ENCODE measurements at regions not wholly inside any gene's neighbourhood (a gene's known extent, or its start where the extent isn't known, plus 50 kb on each side); places are given as distances from the start of the nearest gene placed in this dataset.

DNA sequence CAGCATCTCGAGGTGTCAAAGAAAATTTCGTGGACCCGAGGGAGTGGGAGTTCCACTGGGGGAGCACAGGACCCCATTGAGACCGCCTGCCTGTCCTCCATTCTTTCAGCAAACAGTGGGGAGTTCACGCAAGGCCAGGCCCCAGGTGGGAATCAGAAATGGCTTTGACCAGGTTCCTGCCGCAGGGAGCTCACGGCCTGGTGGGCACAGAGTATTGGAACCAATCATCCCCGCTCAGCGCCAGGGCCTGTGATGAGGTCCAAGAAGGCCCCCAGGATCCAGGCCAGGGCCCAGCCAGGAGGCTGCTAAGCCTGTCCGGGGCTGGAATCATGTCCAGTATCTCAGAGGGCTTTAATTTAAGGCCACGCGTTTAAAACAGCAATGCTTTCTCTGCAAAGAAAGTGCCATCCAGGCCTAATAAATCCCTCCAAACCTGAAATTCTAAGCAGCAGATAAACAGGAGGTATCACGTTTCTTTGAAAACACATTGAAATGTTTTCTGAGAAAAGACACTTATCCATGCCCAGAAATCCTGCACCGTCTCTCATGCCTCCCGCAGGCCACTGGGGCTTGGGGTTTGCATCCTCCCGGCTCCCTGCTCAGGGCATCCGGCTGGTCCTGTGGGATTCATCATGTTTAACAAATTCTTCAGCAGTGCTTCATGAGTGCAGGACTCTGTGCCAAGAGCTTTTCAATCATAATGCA is 125.7 kb downstream of the OAT start:
- Histone ChIP-seq H3K27ac (no peak overlapping the region), H3K4me3 (no peak overlapping the region), H3K36me3 (no peaks in the 10 kb centered on the region), H3K27me3 (no peaks in the 10 kb centered on the region), H3K4me1 (peaks cover 0 to 3% of the 10 kb centered on the region in 2 donors), H3K9me3 (no peaks in the 10 kb centered on the region)
- DNase-seq = no peak
- in situ Hi-C loops (cut with MboI; ENCODE audit: low sequenced_read_pairs in 4 of 4) = no loop called here
- intact Hi-C loops (cut with DNase I; ENCODE audit: low total_unique reads) = no loop called here
- ATAC-seq = no peak
- no peak for TF ChIP-seq POLR2A (IDR thresholded peaks at IDR 0.05)
- TF ChIP-seq, protein P1, sequence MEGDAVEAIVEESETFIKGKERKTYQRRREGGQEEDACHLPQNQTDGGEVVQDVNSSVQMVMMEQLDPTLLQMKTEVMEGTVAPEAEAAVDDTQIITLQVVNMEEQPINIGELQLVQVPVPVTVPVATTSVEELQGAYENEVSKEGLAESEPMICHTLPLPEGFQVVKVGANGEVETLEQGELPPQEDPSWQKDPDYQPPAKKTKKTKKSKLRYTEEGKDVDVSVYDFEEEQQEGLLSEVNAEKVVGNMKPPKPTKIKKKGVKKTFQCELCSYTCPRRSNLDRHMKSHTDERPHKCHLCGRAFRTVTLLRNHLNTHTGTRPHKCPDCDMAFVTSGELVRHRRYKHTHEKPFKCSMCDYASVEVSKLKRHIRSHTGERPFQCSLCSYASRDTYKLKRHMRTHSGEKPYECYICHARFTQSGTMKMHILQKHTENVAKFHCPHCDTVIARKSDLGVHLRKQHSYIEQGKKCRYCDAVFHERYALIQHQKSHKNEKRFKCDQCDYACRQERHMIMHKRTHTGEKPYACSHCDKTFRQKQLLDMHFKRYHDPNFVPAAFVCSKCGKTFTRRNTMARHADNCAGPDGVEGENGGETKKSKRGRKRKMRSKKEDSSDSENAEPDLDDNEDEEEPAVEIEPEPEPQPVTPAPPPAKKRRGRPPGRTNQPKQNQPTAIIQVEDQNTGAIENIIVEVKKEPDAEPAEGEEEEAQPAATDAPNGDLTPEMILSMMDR (IDR thresholded peaks at IDR 0.05 in 4 of 5, conservative IDR thresholded peaks at IDR 0.05 in 1 of 5) = no peak

DNA sequence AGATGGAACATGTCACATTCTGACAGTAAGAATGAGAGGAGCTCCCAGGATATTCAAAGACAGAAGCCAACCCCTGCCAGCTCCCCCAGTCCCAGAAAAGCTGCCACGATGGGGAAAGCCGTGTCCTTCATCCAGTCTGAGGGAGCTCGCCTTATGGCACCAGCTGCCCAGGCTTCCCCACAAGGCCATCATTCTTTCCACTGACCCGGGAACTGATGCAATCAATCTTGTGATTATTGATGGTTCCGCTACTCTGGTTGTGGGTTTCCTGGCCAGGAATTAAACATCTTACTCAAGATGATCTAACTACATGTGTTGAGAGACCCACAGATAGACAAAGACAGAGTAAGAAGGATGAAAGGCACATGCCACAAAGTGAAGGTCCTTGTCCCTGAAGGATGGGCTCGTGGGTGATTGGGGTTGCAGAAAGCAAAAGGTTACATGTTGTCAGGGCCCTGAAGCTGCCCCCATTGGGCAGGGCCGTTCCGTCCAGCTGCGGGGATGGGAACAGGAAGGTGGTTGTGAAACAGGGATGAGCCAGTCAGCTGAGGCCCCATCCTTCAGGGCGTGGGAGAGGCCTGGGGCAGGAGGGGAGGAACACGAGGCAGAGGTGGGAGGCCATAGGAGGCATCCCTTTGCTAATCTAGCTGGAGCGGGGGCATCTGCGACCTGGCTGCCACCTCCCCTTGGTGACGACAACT is 127.6 kb downstream of the OAT start:
- TF ChIP-seq, protein P1 (IDR thresholded peaks at IDR 0.05 in 4 of 5, conservative IDR thresholded peaks at IDR 0.05 in 1 of 5) = no peak
- no peak for TF ChIP-seq POLR2A (IDR thresholded peaks at IDR 0.05)
- H3K4me3 ChIP-seq = no peak overlapping the region
- no peak overlapping the region for H3K27ac ChIP-seq
- in situ Hi-C loops (cut with MboI; ENCODE audit: low sequenced_read_pairs in 4 of 4) = no loop called here
- intact Hi-C loops (cut with DNase I; ENCODE audit: low total_unique reads) = no loop called here
- H3K4me1 ChIP-seq = peaks cover 0 to 3% of the 10 kb centered on the region in 2 donors
- DNase-seq = peak in 1 of 2 donors; percentile 42
- H3K36me3 ChIP-seq = no peaks in the 10 kb centered on the region
- ATAC-seq = no peak
- no peaks in the 10 kb centered on the region for H3K9me3 ChIP-seq
- H3K27me3 ChIP-seq = no peaks in the 10 kb centered on the region

DNA sequence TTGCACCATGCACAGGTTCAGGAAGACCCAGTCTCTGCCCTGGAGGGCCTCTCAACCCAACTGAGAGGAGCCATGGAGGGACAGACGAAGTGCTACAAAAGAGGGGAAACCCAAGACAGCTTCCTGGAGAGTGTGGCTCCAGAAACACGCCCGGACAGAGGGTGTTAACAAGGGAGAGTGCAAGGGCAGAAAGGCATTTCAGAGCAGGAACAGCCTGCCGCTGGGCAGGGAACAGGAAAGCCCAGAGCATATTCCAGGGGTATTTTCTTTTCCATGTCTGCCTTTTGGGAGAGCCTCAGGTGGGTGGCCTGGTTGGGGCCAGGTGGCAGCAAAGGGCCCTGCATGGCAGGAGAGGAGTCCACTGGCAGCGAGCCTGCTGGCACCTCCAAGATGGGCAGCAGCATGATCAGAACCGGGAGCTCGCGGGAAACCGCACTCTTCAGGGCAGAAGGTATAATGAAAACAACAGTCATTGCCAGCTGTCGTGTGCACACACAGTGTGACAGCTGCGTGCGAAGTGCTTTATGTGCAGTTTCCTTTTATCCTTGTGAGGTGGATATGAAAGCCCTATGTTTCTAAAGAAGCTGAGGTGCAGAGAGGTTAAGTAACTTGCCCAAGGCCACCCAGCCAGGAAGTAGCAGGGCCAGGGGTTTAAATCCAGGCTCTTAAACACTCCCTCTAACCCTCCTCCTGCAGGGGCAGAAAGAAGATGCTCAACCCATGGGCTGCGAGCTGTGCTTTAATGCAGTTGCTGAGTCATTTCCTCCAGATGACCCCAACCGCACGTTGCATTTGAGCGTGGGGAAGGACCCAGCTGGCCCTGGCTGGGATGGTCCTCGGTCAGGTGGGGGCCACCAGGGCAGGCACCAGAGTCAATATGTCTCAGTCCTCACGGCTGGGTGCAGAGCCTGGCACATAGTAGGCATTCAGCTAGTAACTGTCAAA is 128.6 kb downstream of the OAT start:
- Histone ChIP-seq H3K4me1 (peaks cover 0 to 3% of the 10 kb centered on the region in 2 donors), H3K4me3 (no peak overlapping the region), H3K9me3 (no peaks in the 10 kb centered on the region), H3K27me3 (no peaks in the 10 kb centered on the region), H3K27ac (no peak overlapping the region), H3K36me3 (no peaks in the 10 kb centered on the region)
- in situ Hi-C loops (cut with MboI; ENCODE audit: low sequenced_read_pairs in 4 of 4) (no loop called here), intact Hi-C loops (cut with DNase I; ENCODE audit: low total_unique reads) (no loop called here)
- no peak for ATAC-seq
- DNase-seq = no peak
- TF ChIP-seq, protein P1 (IDR thresholded peaks at IDR 0.05 in 4 of 5, conservative IDR thresholded peaks at IDR 0.05 in 1 of 5) = no peak
- TF ChIP-seq POLR2A (IDR thresholded peaks at IDR 0.05) = no peak

DNA sequence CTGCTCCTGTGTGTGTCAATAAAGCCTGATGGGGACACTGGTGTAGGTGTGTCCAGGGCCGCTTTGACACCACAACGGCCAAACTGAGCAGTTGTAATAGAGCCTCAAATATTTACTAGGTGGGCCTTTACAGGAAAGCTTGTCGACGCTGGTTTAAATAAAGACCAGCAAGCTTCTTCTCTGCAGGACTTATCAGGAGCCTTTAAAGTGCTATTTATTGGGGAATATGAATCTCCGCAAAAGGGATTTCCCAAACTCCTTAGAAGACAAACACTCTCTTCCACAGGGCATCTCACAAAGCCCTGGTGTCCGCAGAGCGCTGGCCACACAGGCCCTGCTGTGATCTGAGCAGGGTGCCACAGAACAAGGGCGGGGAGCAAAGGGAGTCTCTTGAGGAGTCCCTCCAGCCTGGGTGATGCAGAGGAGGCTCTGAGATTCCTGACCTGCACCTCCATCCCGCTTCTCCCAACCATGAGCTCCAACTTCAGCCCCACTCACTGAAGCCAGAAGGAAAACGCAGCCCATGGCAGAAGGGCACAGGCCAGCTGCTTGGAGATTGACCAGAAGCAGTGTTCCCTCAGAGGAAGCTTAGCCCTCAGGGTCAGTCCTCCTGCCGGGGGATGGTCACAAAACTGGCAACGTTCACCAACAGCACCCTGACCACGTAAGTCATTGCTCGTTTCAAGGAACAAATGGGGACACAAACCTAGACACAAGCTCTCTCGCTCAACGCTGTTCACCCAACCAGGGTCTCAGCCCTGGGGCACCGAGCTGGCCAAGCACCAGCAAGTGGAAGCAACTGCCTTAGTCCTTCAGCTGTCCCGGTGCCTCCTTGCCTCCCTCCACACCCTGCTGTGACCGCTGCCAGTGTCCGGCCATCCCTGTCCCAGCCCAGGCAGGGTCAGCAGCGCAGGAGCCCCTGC is 129.5 kb downstream of the OAT start:
- in situ Hi-C loops (cut with MboI; ENCODE audit: low sequenced_read_pairs in 4 of 4) (no loop called here), intact Hi-C loops (cut with DNase I; ENCODE audit: low total_unique reads) (no loop called here)
- Histone ChIP-seq H3K4me3 (no peak overlapping the region), H3K27ac (no peak overlapping the region), H3K27me3 (no peaks in the 10 kb centered on the region), H3K36me3 (no peaks in the 10 kb centered on the region), H3K9me3 (no peaks in the 10 kb centered on the region), H3K4me1 (no peaks in the 10 kb centered on the region)
- TF ChIP-seq POLR2A (IDR thresholded peaks at IDR 0.05) = no peak
- TF ChIP-seq, protein P1 (IDR thresholded peaks at IDR 0.05 in 4 of 5, conservative IDR thresholded peaks at IDR 0.05 in 1 of 5) = no peak
- ATAC-seq = no peak
- no peak for DNase-seq

Data from gastrocnemius medialis (tissue), 4 donors.